Mesodermal cell (in vitro differentiated cells): ENCODE measurements at regions not wholly inside any gene's neighbourhood (a gene's known extent, or its start where the extent isn't known, plus 50 kb on each side); places are given as distances from the start of the nearest gene placed in this dataset.

Experiments used
- H3K27ac ChIP-seq: 2 replicates; pipeline ENCODE4 v1.7.0; 2013; ENCODE audit warnings: mild to moderate bottlenecking, low read depth, low read length, moderate library complexity; ENCODE audit not compliant: severe bottlenecking
- H3K36me3 ChIP-seq: 2 replicates; pipeline ENCODE4 v1.7.1; 2013; ENCODE audit warnings: mild to moderate bottlenecking, low read length, moderate library complexity; ENCODE audit not compliant: control insufficient read depth, insufficient read depth
- H3K4me1 ChIP-seq: one replicate; pipeline ENCODE4 v1.7.1; 2013; ENCODE audit warnings: mild to moderate bottlenecking, low read length; ENCODE audit not compliant: insufficient read depth, control insufficient read depth, poor library complexity, severe bottlenecking
- H3K4me3 ChIP-seq: 2 replicates; pipeline ENCODE4 v1.7.0; 2013; ENCODE audit warnings: low read length, control low read depth, mild to moderate bottlenecking; ENCODE audit not compliant: insufficient read depth, poor library complexity, severe bottlenecking; ENCODE audit errors: extremely low read depth
- H3K9me3 ChIP-seq: 2 replicates; pipeline ENCODE4 v1.7.1; 2013; ENCODE audit warnings: mild to moderate bottlenecking, low read length, moderate library complexity; ENCODE audit not compliant: control insufficient read depth
- WGBS, 2 experiments: methylation state at CpG; one replicate each; pipeline ENCODE4 v1.1.5; 2013; ENCODE audit warnings: missing lambda C conversion rate in 2 of 2; ENCODE audit not compliant: insufficient coverage in 2 of 2; 5-methylcytosine and 5-hydroxymethylcytosine counted together

GRCh38 chr5:6822556-6823343 is 109.5 kb downstream of the TENT4A start:
- Histone ChIP-seq H3K4me1 (no peaks in the 10 kb centered on the region), H3K9me3 (no peaks in the 10 kb centered on the region), H3K36me3 (no peaks in the 10 kb centered on the region), H3K27ac (no peak overlapping the region), H3K4me3 (no peak overlapping the region)
- WGBS, 2 experiments: 75 to 82% methylated on average over 24 to 27 of the region's 27 CpGs

DNA sequence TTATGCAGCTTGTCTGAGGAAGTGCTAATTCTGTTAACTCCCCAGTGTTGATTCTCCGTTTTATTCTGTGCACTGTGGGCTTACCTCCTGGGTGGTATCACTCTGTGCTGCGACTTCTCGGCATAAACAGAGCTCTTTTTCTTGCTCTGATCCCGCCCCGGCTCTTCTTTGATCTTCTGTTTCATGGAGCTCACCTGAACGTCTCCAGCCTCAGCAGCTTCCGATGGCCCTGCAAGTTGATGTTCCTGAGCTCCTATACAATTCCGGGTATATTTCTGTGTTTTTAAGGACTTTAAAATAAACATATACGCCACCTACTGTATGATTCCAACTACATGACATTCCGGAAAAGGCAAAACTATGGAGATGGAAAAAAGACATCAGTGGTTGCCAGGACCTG is 110.8 kb downstream of the TENT4A start:
- Histone ChIP-seq H3K36me3 (no peaks in the 10 kb centered on the region), H3K27ac (no peak overlapping the region), H3K4me1 (no peaks in the 10 kb centered on the region), H3K9me3 (no peaks in the 10 kb centered on the region), H3K4me3 (no peak overlapping the region)
- 83 to 93% methylated on average over 7 to 8 of the region's 10 CpGs for whole genome bisulfite sequencing, 2 experiments

DNA sequence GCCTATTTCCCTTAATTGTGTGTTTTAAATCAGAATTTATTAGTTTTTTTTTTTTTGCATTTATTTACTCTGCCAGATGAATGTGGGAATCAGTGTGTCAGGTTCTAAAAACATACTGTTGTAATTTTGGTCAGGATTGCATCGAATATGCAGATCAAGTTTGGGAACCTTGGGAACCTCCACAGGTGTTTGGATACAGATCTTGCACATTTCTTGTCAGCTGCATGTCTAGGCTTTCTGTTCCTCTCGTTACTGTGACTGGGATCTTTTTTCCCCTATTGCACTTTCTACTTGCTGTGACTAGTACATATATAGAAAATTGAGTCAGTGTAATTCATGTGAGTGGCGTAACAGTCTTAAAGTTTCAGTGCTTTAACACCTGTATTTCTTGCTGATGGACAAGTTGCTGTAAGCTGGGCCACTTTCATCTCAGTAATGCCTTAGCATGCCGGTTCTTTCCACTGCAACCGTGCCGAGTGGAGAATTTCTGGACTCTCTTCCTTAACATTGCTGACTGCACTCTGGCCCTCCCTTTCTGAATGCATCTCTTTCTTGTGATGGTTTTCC is 112.5 kb downstream of the TENT4A start:
- 75 to 90% methylated on average over 2 to 5 of the region's 6 CpGs for WGBS, 2 experiments
- H3K4me1 ChIP-seq: no peaks in the 10 kb centered on the region
- no peak overlapping the region for H3K4me3 ChIP-seq
- no peak overlapping the region for H3K27ac ChIP-seq
- no peaks in the 10 kb centered on the region for H3K9me3 ChIP-seq
- no peaks in the 10 kb centered on the region for H3K36me3 ChIP-seq

DNA sequence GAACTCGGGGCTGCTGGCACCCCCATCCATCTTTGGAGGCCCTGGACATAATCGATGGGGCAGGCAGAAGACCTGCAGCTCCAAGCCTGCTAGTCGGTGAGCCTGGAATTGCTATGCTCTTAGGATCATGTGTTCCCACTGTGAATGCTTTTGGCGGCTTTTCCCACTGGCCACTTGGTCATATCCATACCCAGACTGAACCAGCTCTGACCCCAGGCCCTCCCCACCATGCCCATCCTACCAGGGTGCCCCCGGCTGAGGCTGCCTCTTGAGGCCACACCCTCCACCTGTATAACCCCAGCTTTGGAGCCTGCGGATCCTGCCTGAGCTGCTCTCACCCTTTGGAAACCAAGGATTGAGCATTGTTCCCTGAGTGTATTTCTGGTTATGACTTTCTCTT is 113.5 kb downstream of the TENT4A start:
- Histone ChIP-seq H3K4me1 (no peaks in the 10 kb centered on the region), H3K27ac (no peak overlapping the region), H3K9me3 (no peaks in the 10 kb centered on the region), H3K36me3 (no peaks in the 10 kb centered on the region), H3K4me3 (no peak overlapping the region)
- 84 to 87% methylated on average over 5 of the region's 6 CpGs for WGBS, 2 experiments

GRCh38 chr5:6827526-6828219 is 114.4 kb downstream of the TENT4A start:
- H3K27ac ChIP-seq: no peak overlapping the region
- H3K36me3 ChIP-seq: no peaks in the 10 kb centered on the region
- no peak overlapping the region for H3K4me3 ChIP-seq
- WGBS, 2 experiments: 74 to 91% methylated on average over 4 to 5 of the region's 9 CpGs
- H3K4me1 ChIP-seq: no peaks in the 10 kb centered on the region
- H3K9me3 ChIP-seq: no peaks in the 10 kb centered on the region

- no peaks in the 10 kb centered on the region for H3K4me1 ChIP-seq
- no peaks in the 10 kb centered on the region for H3K9me3 ChIP-seq
- 92 to 96% methylated on average over 3 of the region's 5 CpGs for WGBS, 2 experiments
- H3K27ac ChIP-seq: no peak overlapping the region
- no peak overlapping the region for H3K4me3 ChIP-seq
- H3K36me3 ChIP-seq: no peaks in the 10 kb centered on the region
Measured at GRCh38 chr5:6829150-6829784, 116.0 kb downstream of the TENT4A start.

- 85% methylated on average over 13 to 15 of the region's 15 CpGs for WGBS, 2 experiments
- no peak overlapping the region for H3K4me3 ChIP-seq
- no peaks in the 10 kb centered on the region for H3K9me3 ChIP-seq
- no peaks in the 10 kb centered on the region for H3K36me3 ChIP-seq
- H3K4me1 ChIP-seq: no peaks in the 10 kb centered on the region
- H3K27ac ChIP-seq: no peak overlapping the region
Measured at GRCh38 chr5:6830643-6831239, 117.5 kb downstream of the TENT4A start.

DNA sequence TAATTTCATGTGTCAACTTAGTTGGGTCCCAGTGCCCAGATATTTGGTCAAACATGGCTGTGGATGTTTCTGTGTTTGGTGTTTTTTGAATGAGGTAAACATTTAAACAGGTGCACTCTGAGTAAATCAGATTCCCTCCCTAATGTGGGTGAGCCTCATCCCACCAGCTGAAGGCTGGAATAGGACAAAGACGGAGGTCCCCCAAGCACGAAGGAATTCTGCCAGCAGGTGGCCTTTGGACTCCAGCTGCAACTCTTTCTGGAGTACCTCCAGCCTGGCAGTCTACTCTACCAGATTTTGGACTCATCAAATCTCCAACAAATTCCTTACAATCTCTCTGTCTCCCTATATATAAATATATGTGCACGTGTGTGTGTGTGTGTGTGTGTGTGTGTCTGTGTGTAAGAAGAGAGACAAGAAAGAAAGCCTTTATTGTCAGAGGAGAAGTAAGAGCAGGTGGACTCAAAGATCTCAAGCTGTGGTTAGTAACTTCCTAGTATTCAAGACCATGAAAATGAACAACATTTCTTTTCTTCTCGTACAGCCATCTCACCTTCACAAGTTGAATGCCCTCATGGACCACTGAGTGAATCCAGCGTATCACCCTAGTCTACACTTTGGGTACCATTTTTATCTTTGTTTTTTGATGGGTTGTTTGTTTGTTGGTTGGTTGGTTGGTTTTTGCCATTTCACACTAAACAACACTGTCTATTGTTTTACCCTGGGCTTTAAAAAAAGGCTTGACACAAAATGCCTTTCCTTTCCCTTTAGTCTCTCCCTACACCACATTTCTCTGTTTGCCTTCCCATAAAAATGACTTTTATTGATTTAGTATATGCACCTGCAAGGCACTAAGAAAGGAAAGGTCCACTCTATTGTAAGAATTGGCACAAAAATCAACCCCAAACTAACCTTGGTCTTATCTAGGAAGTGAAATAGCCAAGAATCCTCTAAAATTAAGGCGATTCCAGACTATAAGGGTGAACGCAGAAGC is 118.7 kb downstream of the TENT4A start:
- Histone ChIP-seq H3K4me1 (no peaks in the 10 kb centered on the region), H3K9me3 (no peaks in the 10 kb centered on the region), H3K36me3 (no peaks in the 10 kb centered on the region), H3K27ac (no peak overlapping the region), H3K4me3 (no peak overlapping the region)
- WGBS, 2 experiments: 56 to 75% methylated on average over 4 to 5 of the region's 7 CpGs

- Histone ChIP-seq H3K27ac (no peak overlapping the region), H3K36me3 (no peaks in the 10 kb centered on the region)
- 70% methylated on average over 1 of the region's 2 CpGs; no CpG with 5 or more reads in 1 of the 2 experiments for WGBS, 2 experiments
Measured at GRCh38 chr5:6832994-6833393, 119.8 kb downstream of the TENT4A start.

More at GRCh38 chr5:6832994-6833393, 119.8 kb downstream of the TENT4A start:
- Histone ChIP-seq H3K4me3 (no peak overlapping the region), H3K4me1 (no peaks in the 10 kb centered on the region), H3K9me3 (no peaks in the 10 kb centered on the region)
